ENCODE measurements at regions not wholly inside any gene's neighbourhood (a gene's known extent, or its start where the extent isn't known, plus 50 kb on each side); places are given as distances from the start of the nearest gene placed in this dataset.

DNA sequence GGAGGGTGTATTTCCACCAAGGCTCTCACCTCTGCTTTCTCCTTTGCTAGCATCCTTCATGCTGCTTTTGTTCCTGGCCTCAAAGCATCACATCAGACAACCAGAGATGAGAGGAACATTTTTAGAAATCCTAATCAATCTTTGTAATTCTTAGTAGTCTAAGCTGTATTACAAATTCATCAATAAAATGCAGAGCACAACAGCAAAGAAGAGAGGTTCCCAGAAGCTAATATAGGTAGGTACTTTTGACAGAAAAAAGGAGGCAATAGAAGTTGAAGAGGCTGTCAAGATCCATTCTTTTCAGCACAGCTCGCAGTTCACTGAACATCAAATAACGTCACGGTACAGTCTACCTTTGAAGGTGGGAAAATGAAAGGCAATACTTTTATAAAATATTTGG, 265.2 kb upstream of the SYT1 start:
- DNase-seq: no peak

DNA sequence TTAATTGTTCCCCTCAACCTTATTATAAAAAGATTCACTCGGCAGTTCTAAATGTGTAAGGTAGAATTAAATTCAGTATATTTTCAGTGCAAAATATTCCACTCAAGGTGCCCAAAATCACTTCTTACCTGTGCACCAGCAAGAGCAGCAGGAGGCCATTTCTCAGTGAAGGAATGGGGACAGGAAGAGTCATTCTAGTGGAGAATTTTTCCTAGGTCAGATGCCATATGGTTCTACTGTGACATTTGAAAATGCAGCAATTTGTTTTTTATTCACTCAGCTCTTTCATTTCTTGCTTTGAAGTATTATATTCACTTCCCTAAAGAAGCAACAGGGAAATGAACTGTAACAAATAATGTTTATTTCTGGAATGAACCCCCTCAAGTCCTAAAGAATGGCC, 264.0 kb upstream of the SYT1 start:
- DNase-seq: no peak

DNA sequence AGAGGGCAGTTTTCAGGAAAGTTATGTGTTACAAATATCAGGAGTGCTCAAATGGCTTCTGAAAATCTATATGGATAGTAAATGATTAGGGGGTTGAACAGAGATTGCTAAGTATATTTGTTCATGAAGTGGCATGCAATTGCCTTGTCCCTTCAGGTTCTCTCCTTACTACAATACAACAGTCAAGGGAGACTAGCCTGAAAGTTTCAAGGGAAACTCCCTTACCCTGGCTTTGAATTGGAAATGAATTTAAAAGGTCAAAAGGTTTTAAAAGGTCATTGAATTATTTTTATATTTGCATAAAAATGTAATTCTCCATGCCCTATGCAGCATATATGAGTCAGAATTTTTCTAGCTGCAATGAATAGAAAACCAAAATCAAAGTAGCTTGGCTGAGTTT, 253.1 kb upstream of the SYT1 start:
- no peak for DNase-seq

DNA sequence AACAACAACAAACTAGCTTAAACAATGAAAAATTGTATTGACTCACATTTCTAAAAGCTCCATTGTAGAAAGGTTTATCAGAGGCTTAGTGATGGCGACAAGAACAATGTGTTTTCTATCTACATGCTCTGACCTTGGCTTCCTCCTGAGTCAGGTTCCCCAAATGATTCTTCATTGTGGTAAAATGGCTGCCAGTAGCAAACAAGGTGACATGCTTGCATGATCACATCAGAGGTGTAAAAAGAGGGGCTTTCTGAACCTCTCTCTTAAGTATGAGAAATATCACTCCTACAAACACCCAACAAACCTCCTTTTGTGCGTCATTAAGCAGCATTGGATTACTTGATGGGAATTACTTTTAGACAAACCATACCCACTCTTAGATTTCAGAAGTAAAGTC, 252.4 kb upstream of the SYT1 start:
- no peak for DNase-seq

DNA sequence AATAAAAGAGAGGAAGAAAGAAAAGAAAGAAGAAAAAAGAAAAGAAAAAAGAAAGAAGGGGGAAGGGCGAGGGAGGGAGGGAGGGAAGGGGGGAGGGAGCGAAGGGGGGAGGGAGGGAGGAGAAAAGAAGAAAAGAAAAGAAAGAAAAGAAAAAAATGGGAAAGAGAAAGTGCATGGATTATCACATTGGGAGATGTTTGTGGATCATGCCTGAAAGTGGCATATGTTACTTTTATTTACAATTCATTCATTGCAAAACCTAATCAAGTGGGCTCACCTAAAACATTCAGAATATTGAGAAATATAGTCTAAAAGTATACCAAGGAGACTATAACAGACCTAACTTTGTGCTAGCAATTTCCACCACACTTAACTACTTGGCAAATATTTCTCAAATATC, 246.9 kb upstream of the SYT1 start:
- no peak for DNase-seq

DNA sequence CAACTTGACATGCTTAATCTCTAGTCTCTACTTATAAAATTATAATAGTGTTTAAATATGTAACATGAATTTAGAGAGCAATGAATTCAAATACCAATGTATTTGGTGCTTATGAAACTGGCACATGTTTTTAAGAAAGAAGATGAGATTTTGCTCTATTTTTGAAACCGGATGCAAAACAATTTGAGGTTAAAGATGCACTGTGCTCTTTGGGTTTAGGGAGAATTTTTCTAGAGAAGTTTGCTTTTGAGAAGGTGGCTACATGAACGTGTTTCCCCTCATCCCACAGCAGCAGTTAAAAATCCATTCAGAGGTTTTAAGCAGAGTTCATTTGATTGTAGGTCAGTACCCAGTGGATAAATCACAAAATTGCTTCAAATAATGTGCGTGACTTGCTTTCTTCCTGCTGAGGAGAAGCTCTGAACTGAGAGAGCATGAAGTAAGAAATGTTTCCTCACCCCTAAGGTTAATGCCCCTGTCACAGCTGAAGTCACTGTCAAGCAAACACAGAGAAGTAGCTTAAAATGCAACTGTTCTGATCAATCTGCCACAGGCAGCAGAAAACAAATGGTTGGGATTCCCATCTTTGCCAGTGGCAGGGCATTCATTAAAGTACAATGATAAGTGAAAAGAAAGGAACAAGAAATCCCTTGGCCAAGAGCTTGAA, 241.9 kb upstream of the SYT1 start:
- DNase-seq: no peak

DNA sequence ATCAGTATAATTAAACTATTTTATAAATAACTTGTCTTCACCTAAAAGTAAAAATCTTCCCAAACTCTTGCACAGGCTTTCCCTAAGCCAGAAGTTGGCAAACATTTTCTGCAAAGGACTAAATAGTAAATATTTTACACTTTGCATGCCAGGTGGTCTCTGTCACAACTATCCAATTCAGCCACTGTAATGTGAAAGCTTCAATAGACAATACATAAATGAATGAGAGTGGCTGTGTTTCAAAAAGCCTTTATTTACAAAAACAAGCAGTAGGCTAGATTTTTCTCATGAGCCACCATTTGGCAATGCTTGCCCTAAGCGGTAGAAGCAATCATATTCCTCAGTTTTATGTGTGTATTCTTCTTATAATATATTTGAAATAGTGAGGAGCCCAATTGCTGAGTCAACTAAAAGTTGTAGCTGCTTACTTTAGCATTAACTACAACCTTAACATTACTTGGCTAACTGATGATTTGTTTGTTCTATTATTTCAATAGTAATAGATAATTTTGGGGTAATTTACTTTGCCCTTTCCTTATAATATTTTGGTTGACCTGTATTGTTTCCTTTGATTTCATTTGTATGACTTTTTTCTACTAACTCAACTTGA, 236.0 kb upstream of the SYT1 start:
- DNase-seq: no peak

DNA sequence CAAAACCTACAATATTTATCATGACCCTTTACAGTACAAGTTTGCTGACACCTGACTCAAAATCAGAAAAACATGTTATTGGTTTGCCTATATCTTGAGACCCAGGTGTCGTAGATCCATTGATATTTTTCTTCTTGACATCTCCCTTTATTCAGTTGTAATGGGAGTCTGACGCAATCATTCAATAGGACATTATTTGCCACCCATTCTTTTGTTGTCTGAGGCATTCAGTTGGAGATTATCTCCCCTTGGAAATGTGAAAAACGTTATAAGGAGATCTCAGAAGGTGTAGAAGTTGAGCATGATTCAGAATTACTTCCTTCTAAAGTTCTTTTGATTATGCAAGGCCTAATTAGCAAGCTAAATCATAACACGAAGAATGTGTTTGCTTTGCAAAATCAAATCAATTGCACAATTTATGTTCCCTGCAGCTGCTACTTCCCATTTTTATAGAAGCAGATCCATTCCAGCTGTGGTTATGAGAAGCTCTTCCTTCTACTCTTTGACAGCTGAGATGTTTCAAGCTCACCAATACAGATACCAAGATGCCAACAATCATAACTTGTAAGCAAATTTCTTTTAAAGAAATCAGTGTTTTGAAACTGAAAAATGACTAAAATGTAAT, 228.2 kb upstream of the SYT1 start:
- DNase-seq: no peak

DNA sequence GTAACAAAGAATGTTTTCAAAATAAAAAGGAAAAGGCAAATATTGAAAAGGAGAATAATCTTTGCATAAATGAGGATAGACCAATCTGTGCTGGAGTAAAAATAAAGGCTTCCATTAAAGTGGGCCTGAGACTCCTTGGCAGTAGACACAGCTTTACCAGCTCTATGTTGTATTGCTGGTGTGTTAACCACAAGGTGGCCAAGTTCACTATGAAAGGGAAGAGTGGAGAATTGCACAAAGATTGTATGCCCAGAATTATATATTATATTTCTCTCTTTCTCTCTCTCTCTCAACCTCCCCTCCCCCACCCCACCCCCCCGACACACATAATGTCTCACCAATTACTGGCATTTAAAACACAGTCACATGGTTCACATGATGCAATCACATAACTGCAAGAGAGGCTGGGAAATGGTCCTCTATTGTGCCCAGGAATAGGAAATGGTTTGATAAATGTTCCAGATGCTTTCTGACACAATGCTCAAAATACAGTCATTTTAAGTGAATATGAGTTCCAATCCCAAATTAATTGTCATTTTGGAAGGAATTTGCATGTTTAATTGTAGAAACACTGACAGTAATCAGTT, 222.6 kb upstream of the SYT1 start:
- DNase-seq: no peak

DNA sequence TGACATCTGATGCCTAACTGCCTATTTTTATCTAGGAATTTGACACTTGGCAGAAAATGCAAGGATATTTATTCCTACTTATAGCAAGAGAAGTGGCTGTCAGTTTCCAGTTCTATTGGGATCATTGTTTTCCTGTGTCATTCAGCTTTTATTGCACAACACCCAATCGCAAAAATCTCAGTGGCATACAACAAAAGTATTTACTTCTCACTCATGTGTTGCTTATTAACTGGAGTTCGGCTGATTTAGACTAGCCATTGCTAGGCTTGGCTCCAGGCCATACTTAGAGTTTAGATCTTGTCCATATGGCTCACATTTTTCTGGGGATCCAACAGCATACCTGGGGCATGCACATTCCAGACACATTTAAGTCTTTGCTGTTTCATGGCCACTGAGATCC, 218.6 kb upstream of the SYT1 start:
- DNase-seq: no peak

DNA sequence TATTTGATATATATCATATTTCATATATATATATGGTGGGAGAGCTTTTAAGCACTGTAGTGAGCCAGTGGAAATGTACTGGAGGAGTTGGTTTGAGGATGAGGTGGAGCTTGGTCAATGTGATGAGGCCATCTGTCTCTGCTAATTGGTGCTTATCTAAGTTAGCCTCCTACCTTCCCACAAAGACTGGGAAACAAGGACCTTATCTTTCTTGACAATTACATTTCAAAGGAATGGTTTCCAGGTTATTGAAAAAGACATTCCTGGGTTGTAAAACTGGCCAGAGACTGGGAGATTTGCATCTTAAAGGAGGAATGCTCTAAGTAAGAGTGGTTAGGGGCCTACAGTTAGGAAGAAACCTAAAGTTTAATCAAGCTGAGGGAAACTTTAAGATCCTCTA, 212.8 kb upstream of the SYT1 start:
- DNase-seq: no peak

DNA sequence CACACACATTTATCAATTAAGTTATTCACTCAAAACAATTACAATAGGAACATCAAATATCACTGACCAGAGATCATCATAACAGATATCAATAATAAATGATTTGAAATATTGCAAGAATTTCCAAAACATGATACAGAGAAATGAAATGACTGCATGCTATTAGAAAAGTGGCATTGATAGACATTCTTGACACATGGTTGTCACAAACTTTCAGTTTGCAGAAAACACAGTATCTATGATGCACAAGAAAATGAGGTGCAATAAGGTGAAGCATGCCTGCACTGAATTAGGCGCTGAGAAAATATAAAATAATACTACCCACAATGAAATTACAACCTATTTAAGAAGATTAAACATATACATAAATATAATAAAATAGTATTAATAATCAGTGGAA, 198.0 kb upstream of the SYT1 start:
- no peak for DNase-seq

DNA sequence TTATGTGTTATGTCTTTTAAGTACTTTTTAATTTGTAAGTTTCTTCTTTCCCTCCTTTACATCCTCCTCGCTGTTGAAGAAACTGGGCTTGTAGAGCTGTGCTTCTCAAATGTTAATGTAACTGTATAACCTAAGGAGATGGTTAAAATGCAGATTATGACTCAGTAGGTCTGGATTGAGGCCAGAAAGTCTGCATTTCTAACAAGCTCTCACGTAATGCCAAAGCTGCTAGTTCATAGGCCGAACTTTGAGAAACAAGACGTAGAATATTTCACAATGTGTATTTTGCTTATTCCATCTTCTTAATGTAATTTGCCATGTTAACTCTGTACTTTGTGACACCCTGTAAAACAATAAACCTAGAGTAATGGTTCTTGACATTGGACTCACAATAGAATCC, 193.3 kb upstream of the SYT1 start:
- DNase-seq: no peak

DNA sequence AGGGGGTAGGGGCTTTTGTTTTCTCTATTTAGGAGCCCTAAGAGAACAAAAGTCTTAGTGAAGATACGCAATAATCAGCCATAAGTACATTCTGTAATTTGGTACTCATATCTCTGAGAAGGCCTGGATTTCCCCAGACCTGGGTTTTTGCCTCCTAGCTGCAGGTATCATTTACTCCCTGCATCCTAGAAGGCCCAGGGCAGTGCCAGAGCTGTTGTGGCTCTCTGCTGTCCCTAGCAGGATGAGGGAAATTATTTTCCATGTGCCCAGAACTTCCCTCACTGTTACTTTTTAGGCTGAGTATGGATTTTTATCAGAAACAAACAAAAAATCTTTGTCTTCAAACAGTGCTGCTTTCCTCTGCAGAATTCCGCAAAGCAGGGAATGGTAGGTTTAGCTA, 192.5 kb upstream of the SYT1 start:
- no peak for DNase-seq

DNA sequence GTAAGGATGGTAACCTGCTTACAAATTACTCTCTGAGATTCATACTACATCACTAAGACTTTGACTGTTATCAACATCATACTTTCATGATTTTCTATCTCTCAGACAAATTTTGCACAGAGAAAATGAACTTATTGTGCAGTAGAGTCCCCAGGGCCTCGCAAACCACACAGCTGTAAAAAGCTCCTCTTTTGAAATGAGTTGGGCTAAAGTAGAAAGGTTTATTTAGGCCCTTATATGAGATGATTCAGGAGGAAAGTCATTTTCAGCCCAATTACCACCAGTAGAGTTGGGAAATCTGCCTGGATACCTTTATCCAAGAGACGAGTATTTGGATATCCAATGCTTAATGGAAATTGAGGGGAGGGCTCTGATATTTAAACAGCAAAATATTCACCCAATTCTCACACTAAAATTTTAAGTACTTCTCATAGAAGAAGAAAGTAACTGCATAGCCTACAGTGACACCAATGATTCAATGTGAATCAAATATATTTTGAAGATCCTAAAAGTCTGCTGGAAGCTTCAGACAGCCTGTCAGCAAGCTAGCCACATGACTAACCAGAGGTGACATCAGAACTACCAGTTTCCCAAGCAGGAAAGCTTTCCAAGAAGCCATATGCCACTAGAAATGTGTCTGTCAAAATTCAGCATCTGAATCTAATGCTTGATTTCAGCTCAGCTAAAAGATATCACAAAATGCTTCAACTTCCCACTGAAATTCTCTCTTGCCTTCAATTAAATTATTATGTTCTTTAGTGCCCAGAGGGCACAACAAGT, 190.1 kb upstream of the SYT1 start:
- no peak for DNase-seq

DNA sequence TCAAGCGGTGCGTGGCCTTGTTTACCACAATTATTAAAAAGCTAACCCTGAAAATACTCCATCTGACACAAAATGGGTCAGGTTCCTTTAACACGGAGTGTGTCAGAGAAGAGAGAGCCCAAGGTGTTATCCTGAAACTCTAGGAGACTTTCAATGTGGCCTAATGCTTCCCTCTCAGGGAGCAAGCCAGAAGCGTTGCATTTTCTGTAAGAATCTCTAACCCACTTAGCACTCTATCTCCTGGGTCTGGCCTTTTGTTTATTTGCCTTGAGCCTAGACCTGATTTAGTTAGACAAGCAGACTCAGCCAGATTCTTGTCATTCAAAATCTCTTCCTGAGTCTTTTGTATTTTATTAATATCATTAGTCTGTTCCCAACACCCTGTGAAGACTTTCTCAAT, 184.0 kb upstream of the SYT1 start:
- DNase-seq: no peak

DNA sequence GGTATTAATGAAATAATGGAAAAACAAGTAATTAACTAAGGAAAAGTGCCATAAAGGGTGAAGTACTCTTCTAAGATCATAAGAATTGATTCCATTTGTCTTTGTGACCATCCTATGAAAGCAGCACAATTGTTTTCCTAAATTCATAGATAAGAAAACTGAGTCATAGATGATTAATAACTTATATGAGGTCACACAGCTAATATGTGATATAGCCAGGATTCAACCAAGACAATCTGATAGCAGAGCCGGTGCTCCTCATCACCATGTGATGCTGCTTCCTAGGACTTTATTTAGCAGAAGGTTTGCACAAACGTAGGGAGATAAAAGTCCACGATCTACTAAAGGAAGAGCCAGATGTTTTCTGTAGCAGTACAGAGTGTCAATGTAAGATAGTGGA, 181.5 kb upstream of the SYT1 start:
- DNase-seq: no peak

DNA sequence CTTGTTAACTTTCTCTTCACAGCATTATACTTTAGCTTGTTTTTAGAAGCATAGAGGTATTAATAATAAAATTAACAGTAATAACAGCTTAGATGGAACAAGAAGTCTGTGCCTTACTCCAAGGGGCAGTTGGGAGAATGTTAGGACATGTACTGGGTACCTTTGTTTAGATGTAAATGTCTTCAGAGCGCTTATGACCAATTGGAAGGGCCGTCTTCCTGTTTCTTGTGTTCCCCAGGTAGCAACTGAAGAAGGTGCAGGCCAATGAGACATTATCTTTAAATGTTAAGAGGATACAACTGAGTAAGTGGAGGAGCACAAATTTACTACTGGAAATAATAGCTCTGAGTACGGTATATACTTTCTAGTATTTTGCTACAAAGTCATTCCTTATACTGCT, 180.9 kb upstream of the SYT1 start:
- no peak for DNase-seq

DNA sequence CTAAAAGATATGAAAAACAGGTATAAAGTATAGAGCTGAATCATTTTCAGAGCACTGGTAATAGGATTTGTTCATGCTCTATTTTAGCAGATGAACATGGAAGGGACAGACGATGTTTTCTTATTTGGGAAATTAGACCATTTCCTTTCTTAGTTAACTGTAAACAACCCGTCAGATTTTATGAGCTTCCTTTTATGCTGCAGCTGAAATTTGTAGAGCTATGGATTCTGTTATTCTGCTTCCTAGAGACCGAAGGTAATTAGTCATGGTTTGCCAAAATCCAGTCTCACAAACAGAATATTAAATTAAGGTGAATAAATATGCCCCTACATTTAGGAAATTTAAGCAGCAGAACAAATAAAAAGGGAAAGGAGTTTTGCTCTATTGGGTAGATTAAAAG, 180.2 kb upstream of the SYT1 start:
- DNase-seq: no peak

DNA sequence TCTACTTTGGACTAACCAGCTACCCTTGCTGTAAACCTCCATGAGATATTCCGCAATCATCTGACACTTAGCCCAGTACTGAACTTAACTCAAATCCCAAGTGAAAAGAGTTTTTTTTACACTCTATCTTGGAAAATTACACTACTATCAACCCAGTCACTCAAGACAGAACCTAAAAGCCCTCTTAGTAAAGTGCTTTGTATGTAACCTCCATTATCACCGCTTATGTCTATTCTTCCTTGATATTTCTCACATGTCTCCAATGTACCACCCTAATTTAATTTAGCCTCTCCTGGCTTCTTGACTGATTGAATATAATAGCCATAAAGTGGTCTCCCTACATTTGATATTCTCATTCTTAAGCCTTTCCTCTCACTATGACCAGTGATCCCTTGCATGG, 168.8 kb upstream of the SYT1 start:
- DNase-seq: no peak

DNA sequence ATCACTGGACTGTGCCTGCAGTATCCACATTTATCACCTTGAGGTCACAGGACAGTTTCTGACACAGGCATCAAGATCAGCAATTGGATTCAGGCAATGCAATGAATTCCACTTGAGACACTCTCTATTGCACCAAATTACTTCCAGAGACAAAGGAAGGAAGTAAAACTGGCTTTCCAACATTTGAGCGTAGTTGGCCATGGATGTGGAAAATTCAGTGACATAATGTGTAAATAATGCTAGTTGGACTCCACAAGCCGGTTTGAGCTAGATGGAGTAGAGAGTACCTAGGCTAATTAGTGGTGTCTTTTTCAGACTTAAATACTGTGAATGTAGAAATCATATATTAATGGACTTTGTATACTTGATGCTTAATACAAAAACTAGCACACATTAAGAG, 168.3 kb upstream of the SYT1 start:
- no peak for DNase-seq

DNA sequence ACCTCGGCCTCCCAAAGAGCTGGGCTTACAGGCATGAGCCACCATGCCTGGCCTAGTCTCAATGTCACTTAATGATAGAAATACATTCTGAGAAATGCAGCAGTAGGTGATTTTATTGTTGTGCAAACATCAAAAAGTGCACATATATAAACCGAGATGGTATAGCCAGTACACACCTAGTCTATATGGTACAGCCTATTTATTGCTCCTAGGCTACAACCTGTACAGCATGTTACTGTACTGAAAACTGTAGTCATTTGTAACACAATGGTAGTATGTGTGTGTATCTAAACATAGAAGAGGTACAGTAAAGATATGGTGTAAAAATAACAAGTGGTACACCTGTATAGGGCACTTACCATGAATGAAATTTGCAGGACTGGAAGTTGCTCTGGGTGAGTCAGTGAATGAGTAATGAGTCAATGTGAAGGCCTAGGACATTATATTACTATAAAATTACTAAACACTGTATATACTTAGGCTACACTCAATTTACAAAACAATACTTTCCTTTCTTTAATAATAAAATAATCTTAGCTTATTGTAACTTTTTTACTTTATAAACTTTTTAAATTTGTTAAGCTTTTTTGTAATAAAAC, 166.7 kb upstream of the SYT1 start:
- no peak for DNase-seq

DNA sequence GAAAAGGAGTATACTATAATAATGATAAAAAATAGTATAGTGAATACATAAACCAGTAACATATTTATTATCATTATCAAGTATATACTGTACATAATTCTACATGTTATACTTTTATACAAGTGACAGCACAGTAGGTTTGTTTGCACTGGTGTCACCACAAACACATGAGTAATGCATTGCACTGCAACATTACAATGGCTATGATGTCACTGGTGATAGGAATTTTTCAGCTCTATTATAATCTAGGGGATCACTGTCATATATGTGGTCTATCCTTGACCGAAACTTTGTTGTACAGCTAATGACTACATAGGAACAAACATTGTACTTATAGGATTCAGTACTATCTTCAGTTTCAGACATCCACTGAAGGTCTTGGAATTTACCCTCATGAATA, 165.8 kb upstream of the SYT1 start:
- DNase-seq: no peak

Measured in occipital lobe (tissue), 1 donor.